HuH-7 (cell line): ENCODE measurements at regions not wholly inside any gene's neighbourhood (a gene's known extent, or its start where the extent isn't known, plus 50 kb on each side); places are given as distances from the start of the nearest gene placed in this dataset.

Source experiments
- DNase-seq: peaks from one replicate; pipeline ENCODE4 v3.0.0; 2011; ENCODE audit warnings: low spot score

DNA sequence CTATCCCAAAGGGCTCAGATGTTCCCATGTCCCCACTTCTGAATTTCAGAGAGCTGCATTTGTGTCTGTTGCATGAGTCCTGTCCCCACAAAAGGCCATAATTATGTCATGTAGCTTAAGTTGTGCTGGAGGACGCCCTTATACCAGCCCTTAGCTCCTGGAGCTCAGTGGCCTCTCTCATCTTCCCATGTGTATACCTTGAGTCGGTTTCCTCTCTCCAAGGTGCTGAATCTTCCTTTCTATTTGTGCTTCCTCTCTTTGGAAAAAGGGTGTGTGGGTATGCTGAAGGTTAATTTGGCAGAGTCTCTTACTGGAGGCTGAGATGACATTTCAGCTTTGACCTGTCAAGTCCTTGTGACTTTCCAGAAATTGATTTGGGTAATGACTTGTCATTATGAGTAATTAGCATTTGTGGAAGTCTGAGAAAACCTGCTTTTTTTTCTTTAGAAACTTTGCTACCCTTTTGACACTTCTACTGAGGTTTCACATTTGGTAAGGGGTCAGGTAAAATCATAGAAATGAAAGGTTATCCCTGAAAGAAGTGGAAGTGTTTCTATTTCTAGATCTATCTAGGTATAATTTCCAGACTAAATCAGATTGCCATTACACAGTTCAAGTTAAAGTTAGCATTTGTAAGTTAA lies 185.4 kb downstream of the ABCC12 start:
- no peak for DNase-seq

DNA sequence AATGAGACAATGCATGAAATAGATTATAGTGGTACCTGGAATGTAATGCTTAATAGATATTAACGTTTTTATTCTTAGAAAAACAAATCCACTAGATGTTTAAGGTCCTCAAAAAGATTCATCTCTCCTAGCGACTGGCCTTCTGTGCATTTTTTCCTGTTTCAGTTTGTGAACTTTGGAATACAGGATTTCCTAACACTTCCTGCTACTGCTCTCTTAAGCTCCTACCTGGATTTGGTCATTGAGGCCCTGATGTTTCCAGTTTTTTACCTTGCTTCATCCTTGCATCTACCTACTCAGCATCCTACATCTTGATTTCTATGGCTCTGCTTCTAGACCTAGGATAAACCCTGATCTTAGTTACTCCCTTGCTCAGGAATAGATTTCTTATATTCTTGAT lies 188.4 kb downstream of the ABCC12 start:
- DNase-seq: no peak

DNA sequence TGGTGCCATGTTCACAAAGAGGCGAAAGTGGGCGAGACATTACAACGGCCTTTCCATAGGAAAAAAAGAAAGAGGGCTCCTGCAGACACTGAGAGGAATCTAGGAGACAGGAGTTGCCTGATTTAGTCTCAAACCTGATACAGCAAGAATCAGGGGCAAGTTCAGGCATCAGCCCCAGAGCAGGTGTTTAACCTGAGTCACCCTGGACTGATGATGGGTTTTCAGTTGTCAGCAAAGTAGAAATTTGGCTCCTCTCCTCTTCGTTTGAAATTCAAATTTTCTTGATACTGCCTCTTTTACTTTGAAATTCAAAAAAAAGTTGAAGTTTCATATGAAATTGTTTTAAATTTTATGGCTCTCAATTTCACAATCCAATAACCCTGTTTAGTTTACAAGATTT lies 189.5 kb downstream of the ABCC12 start:
- DNase-seq: no peak

GRCh38 chr16:47965439-47965838 lies 190.4 kb downstream of the ABCC12 start:
- DNase-seq: no peak

GRCh38 chr16:47958726-47959125 lies 197.1 kb downstream of the ABCC12 start:
- no peak for DNase-seq

GRCh38 chr16:47956916-47957315 lies 198.9 kb downstream of the ABCC12 start:
- DNase-seq: no peak

- DNase-seq: no peak
Measured at GRCh38 chr16:47949714-47950113, 206.1 kb downstream of the ABCC12 start.

GRCh38 chr16:47949276-47949675 lies 206.5 kb downstream of the ABCC12 start:
- DNase-seq: no peak

GRCh38 chr16:47947723-47948122 lies 208.1 kb downstream of the ABCC12 start:
- no peak for DNase-seq

DNA sequence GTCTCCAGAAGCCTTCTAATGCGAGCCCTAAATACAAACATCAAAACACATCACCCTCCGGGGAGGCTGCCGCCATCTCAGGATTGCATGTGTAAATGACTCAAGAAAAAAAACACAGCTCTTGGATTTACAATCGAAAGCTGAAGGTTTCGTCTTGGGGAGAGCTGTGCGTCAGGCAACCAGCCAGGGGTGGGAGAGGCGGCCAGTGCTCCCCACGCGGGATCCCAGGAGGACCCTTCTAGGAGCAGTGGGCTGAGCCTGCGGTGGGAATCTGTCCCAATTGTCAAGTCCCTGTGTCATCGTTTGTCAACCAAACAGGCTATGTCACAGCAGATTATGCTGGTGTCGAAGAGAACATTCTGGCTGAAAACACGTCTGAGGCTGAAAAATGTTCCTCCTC lies 209.7 kb downstream of the ABCC12 start:
- no peak for DNase-seq

DNA sequence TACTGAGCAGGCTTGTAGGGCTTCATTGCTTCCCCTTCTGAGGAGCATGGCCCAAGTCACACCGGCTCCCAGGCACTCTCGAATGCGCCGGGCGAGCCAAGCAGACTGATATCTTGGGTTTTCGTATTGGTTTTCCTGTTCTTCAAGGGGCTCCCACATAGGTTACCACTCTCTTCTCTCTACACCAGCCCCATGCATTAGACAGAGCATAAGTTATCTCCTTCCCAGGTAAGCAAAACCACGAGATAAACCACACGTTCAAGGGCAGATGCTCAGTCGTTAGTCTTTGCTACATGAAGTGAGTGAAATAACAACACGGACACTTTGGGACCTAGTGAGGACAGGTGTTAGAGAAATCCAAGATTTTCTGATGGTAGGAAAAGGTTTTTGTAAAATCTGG lies 211.2 kb downstream of the ABCC12 start:
- no peak for DNase-seq

DNA sequence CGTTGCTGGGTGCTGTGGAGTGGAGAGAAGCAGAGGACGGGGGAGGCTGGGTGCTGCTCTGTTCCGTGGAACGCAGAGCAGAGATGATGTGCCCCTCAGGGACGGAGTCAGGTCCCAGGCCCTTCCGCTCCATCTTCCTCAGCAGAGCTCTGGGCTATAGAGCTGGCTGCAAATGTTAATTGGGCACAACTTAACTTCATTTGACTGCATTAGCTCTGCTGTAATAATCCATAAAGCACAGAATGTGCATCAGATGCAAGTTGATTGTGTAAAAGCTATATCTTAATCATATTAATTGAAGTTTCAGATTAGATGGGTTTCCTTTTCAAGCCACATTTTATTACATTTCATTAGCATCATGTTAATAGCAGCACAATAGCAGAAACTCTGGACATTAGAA lies 212.6 kb downstream of the ABCC12 start:
- DNase-seq: no peak

DNA sequence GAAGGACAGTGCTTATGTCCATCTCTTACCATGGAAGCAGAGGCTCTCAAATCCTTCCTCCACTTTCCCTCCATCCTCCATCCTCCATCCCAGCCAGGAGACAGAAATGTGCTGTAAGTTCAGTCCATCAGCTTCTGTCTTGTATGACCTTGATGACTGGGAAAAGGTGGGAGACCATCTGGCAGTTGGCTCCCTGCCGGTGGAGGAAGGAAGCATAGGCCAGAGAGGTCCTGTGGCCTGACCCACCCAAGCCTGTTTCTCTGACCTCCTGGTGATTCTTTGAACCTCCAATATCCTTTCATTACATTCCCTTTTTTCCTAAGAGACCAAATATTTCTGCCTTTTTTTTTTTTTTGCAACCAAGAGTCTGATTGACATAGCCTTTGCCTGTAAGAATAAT lies 215.3 kb downstream of the ABCC12 start:
- DNase-seq: no peak

- no peak for DNase-seq
Measured at GRCh38 chr16:47939680-47940079, 216.1 kb downstream of the ABCC12 start.

GRCh38 chr16:47938272-47938671 lies 217.5 kb downstream of the ABCC12 start:
- no peak for DNase-seq

DNA sequence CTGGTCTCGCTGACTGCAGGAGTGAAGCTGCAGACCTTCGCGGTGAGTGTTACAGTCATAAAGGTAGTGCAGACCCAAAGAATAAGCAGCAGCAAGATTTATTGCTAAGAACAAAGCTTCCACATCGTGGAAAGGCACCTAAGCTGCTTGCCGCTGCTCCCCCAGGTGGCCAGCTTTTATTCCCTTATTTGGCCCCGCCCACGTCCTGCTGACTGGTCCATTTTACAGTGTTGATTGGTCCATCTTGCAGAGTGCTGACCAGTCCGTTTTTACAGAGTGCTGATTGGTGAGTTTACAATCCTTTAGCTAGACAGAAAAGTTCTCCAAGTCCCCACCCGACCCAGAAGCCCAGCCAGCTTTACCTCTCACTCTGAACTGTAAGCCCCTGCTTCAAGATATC lies 227.8 kb downstream of the ABCC12 start:
- DNase-seq: no peak

DNA sequence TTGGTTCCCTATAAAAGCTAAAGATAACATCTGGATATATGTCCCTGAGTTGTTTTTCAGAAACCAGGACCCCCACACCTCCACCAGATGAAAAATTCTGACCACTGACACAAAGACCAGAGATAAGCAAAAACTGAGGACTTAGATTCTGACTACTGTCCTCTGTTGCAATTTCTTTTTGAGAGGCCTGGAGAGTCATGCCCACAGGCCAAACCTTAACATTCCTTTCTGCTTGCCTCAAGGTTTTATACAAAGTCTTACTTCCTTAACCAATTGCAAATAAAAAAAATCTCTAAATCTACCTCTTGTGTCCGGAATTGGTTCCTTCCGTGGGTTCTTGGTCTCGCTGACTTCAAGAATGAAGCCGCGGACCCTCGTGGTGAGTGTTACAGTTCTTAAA lies 228.5 kb downstream of the ABCC12 start:
- no peak for DNase-seq

DNA sequence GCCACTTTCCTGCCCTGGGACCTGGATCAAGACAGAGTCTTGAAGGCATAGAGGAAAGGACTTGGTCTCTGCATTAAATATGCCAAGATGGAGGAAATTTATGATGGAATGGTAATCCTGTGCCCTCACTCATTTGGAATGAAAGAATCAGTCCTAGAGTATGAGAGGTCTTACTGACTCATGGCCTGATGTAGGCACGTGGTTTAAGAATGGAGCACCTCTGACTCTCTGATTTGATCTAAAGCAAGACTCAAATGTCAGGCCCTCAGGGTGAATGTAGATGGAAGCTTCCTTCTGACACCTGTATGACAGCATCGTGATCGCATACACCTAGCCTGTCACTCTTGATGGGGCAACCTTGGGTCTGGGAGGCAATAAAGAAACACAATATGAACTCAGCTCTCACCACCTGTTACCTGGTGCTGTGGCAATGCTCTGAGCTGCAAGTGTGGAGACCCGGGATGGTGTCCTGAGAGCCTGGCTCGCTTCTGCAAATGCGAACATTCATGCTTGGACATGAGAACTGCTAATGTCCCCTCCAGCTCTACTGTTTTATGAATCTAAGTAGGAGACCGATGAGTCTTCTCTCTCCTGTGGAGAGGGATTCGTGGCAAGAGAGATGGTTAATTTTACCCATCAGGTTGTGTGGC lies 229.9 kb downstream of the ABCC12 start:
- DNase-seq: no peak

DNA sequence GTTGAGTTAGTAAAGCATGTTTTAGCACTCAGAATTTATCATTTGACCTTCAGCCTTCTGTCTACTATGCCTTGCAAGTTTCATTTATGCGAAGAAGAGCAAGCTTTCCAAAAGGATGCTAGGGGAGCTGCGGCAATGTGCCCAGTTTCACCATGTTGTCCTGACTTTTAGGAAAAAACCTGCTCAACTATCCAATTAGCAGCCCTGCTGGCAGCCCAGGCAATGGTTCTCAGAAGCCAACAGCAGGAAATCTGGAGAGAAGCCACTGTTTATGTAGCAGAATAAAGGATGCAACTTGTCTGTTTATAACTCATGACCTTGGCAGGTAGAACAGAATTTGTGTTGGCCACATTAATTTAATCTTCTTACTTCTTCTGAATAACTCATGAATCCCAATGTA lies 230.8 kb downstream of the ABCC12 start:
- no peak for DNase-seq

DNA sequence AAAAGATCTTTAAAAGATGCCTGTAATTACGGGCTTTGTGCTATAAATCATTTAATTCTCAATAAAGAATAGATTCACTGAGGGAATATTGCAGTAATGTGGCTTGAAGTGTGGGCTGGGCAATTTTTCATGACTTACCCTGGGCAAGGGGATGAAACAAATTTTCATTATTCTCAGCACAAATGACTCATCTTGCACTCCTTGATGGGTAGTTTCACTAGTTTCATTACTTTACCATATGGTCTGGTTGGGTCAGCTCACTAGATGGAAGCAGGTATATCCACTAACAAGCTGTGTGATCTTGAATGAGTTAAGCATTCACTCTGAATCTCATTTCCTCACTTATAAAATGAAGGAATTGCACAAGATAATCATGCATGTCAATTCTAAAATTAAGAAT lies 234.3 kb downstream of the ABCC12 start:
- no peak for DNase-seq

DNA sequence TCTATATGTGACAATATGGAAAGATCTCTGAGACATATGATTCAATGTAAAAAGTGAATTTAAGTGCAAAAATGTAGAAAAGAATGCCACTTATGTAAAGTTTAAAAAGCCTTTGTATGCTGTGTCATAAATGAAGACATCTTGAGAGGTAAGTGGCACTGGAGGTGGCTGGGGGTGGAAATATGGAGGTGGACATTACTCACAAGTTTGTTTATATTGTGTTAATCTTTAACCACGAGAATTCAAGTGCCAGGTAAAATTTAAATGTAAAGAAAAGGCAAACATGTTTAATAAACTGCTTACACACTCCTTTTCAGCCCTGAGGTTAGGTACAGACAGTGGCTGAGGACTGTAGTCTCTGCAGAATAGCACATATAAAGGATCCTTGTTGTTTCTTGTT lies 235.1 kb downstream of the ABCC12 start:
- DNase-seq: no peak

- DNase-seq: no peak
Measured at GRCh38 chr16:47917118-47917517, 238.7 kb downstream of the ABCC12 start.

GRCh38 chr16:47916266-47916665 lies 239.5 kb downstream of the ABCC12 start:
- no peak for DNase-seq

GRCh38 chr16:47907109-47907508 lies 248.7 kb downstream of the ABCC12 start:
- no peak for DNase-seq
